Endothelial cell of umbilical vein (primary cell): ENCODE measurements at regions not wholly inside any gene's neighbourhood (a gene's known extent, or its start where the extent isn't known, plus 50 kb on each side); places are given as distances from the start of the nearest gene placed in this dataset.

Experiments
- CTCF ChIP-seq, 2 donors: IDR thresholded peaks; 1 replicate in 1 of 2; 2 replicates in 1 of 2; pipeline ENCODE4 v1.5.1; 2011; ENCODE audit warnings: low read length in 2 of 2, mild to moderate bottlenecking in 2 of 2, moderate library complexity in 2 of 2, control low read depth in 1 of 2, inconsistent platforms in 1 of 2, low read depth in 1 of 2; ENCODE audit not compliant: insufficient read depth in 1 of 2; ENCODE audit errors: extremely low read depth in 1 of 2
- EZH2 ChIP-seq: IDR thresholded peaks from 2 replicates; pipeline ENCODE4 v1.6.1; 2012; ENCODE audit warnings: borderline replicate concordance, low read depth, mild to moderate bottlenecking, moderate library complexity, low read length, inconsistent platforms; ENCODE audit not compliant: severe bottlenecking
- MAX ChIP-seq: IDR thresholded peaks from 2 replicates; pipeline ENCODE4 v1.6.1; 2011; ENCODE audit not compliant: insufficient read depth, insufficient read length
- POLR2A ChIP-seq: IDR thresholded peaks from 2 replicates; pipeline ENCODE4 v1.6.1; 2012; ENCODE audit warnings: low read depth, mild to moderate bottlenecking, control low read depth, low read length
- POLR2AphosphoS5 ChIP-seq: IDR thresholded peaks from 2 replicates; pipeline ENCODE4 v1.6.1; 2012; ENCODE audit warnings: low read depth, mild to moderate bottlenecking, control low read depth, low read length, moderate library complexity; ENCODE audit not compliant: insufficient read depth

GRCh38 chr3:74271541-74271940 lies 342.9 kb downstream of the CNTN3 start:
- no peak for TF ChIP-seq CTCF (IDR thresholded peaks at IDR 0.05; ENCODE audit: extremely low read depth in 1 of 2, insufficient read depth in 1 of 2, low read depth in 1 of 2, low read length in 2 of 2)
- TF ChIP-seq MAX: no peak
- no peak for TF ChIP-seq POLR2A
- no peak for TF ChIP-seq EZH2
- no peak for TF ChIP-seq POLR2AphosphoS5
